ENCODE measurements at regions not wholly inside any gene's neighbourhood (a gene's known extent, or its start where the extent isn't known, plus 50 kb on each side); places are given as distances from the start of the nearest gene placed in this dataset.

GRCh38 chr3:187618722-187619121 lies 51.5 kb downstream of the SST start:
- TF ChIP-seq, protein P1, sequence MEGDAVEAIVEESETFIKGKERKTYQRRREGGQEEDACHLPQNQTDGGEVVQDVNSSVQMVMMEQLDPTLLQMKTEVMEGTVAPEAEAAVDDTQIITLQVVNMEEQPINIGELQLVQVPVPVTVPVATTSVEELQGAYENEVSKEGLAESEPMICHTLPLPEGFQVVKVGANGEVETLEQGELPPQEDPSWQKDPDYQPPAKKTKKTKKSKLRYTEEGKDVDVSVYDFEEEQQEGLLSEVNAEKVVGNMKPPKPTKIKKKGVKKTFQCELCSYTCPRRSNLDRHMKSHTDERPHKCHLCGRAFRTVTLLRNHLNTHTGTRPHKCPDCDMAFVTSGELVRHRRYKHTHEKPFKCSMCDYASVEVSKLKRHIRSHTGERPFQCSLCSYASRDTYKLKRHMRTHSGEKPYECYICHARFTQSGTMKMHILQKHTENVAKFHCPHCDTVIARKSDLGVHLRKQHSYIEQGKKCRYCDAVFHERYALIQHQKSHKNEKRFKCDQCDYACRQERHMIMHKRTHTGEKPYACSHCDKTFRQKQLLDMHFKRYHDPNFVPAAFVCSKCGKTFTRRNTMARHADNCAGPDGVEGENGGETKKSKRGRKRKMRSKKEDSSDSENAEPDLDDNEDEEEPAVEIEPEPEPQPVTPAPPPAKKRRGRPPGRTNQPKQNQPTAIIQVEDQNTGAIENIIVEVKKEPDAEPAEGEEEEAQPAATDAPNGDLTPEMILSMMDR (conservative IDR thresholded peaks at IDR 0.05; ENCODE audit: low read depth in 2 of 2) = no peak
- TF ChIP-seq, protein P2, sequence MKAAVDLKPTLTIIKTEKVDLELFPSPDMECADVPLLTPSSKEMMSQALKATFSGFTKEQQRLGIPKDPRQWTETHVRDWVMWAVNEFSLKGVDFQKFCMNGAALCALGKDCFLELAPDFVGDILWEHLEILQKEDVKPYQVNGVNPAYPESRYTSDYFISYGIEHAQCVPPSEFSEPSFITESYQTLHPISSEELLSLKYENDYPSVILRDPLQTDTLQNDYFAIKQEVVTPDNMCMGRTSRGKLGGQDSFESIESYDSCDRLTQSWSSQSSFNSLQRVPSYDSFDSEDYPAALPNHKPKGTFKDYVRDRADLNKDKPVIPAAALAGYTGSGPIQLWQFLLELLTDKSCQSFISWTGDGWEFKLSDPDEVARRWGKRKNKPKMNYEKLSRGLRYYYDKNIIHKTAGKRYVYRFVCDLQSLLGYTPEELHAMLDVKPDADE (IDR thresholded peaks at IDR 0.05) = no peak
- TF ChIP-seq EZH2phosphoT487 (IDR thresholded peaks at IDR 0.05; ENCODE audit: unreplicated experiment) (no peak), EZH2 (IDR thresholded peaks at IDR 0.05; ENCODE audit: low read depth, unreplicated experiment) (no peak)
- TF ChIP-seq, protein P3, sequence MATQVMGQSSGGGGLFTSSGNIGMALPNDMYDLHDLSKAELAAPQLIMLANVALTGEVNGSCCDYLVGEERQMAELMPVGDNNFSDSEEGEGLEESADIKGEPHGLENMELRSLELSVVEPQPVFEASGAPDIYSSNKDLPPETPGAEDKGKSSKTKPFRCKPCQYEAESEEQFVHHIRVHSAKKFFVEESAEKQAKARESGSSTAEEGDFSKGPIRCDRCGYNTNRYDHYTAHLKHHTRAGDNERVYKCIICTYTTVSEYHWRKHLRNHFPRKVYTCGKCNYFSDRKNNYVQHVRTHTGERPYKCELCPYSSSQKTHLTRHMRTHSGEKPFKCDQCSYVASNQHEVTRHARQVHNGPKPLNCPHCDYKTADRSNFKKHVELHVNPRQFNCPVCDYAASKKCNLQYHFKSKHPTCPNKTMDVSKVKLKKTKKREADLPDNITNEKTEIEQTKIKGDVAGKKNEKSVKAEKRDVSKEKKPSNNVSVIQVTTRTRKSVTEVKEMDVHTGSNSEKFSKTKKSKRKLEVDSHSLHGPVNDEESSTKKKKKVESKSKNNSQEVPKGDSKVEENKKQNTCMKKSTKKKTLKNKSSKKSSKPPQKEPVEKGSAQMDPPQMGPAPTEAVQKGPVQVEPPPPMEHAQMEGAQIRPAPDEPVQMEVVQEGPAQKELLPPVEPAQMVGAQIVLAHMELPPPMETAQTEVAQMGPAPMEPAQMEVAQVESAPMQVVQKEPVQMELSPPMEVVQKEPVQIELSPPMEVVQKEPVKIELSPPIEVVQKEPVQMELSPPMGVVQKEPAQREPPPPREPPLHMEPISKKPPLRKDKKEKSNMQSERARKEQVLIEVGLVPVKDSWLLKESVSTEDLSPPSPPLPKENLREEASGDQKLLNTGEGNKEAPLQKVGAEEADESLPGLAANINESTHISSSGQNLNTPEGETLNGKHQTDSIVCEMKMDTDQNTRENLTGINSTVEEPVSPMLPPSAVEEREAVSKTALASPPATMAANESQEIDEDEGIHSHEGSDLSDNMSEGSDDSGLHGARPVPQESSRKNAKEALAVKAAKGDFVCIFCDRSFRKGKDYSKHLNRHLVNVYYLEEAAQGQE (IDR thresholded peaks at IDR 0.05; ENCODE audit: unreplicated experiment) = no peak

All from GM23338 (cell line).